Activated T-cell treated with anti-CD3 and anti-CD28 coated beads, Interleukin-2, amount 50 U/mL, for 24 hours (primary cell): ENCODE measurements at regions not wholly inside any gene's neighbourhood (a gene's known extent, or its start where the extent isn't known, plus 50 kb on each side); places are given as distances from the start of the nearest gene placed in this dataset.

Source experiments
- DNase-seq: peaks from one replicate; pipeline ENCODE4 v3.0.0-alpha.2; 2020
- H3K27ac Mint-ChIP-seq: 2 replicates; pipeline ENCODE4 v1.8.0; 2020; ENCODE audit warnings: mild to moderate bottlenecking, mixed read lengths
- H3K27me3 Mint-ChIP-seq: 2 replicates; pipeline ENCODE4 v1.8.0; 2020; ENCODE audit warnings: mixed read lengths
- H3K36me3 Mint-ChIP-seq: 2 replicates; pipeline ENCODE4 v1.8.0; 2020; ENCODE audit warnings: low read depth, mixed read lengths
- H3K4me1 Mint-ChIP-seq: 2 replicates; pipeline ENCODE4 v1.8.0; 2020; ENCODE audit warnings: low read depth, mixed read lengths
- H3K4me3 Mint-ChIP-seq: 2 replicates; pipeline ENCODE4 v1.8.0; 2020; ENCODE audit warnings: mild to moderate bottlenecking, moderate library complexity, mixed read lengths
- H3K9me3 Mint-ChIP-seq: 2 replicates; pipeline ENCODE4 v1.8.0; 2020; ENCODE audit warnings: mixed read lengths

DNA sequence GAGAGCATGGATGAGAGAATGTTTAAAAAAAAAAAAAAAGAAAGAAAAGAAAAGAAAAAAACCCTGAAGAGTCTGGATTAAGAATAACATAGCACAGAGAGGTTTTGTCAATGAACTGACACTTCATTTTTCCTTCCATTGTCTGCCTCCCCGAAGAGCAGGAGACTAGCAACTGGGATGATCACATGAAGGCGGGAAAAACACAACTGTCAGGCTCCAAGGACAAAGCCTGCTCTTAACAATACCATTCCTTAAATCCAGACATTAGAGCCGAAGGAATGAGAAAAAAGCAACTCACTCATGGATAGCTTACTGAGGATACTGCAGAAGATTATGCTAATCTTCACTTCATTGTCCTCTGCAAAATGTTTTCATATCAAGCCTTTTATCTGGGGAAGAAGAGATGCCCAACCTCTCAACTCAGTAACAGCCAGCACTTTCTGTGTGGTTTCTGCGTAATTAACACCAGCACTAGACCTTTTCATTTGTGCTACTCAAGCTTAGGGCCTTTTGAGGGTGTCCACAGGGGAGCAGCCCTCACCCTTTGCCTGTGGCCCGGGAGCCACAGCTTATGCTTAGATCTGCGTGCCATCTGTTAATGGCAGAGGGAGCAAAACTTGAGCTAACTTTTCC, 182.3 kb downstream of the BARHL2 start:
- no peak overlapping the region for H3K27ac Mint-ChIP-seq
- no peaks in the 10 kb centered on the region for H3K4me1 Mint-ChIP-seq
- no peaks in the 10 kb centered on the region for H3K9me3 Mint-ChIP-seq
- no peaks in the 10 kb centered on the region for H3K36me3 Mint-ChIP-seq
- no peak overlapping the region for H3K4me3 Mint-ChIP-seq
- DNase-seq: no peak
- peaks cover 3% of the 10 kb centered on the region for H3K27me3 Mint-ChIP-seq

GRCh38 chr1:90534116-90534515, 183.0 kb downstream of the BARHL2 start:
- Mint-ChIP-seq H3K4me1 (no peaks in the 10 kb centered on the region), H3K36me3 (no peaks in the 10 kb centered on the region), H3K27ac (no peak overlapping the region), H3K4me3 (no peak overlapping the region), H3K27me3 (peaks cover 3% of the 10 kb centered on the region), H3K9me3 (no peaks in the 10 kb centered on the region)
- no peak for DNase-seq

GRCh38 chr1:90526954-90527353, 190.1 kb downstream of the BARHL2 start:
- no peaks in the 10 kb centered on the region for H3K27me3 Mint-ChIP-seq
- H3K36me3 Mint-ChIP-seq: no peaks in the 10 kb centered on the region
- H3K4me3 Mint-ChIP-seq: no peak overlapping the region
- DNase-seq: no peak
- H3K9me3 Mint-ChIP-seq: peaks cover 1% of the 10 kb centered on the region
- no peak overlapping the region for H3K27ac Mint-ChIP-seq
- no peaks in the 10 kb centered on the region for H3K4me1 Mint-ChIP-seq

GRCh38 chr1:90522432-90522831, 194.7 kb downstream of the BARHL2 start:
- Mint-ChIP-seq H3K36me3 (no peaks in the 10 kb centered on the region), H3K9me3 (peaks cover 10% of the 10 kb centered on the region), H3K4me3 (no peak overlapping the region), H3K4me1 (no peaks in the 10 kb centered on the region), H3K27ac (no peak overlapping the region), H3K27me3 (no peaks in the 10 kb centered on the region)
- no peak for DNase-seq

DNA sequence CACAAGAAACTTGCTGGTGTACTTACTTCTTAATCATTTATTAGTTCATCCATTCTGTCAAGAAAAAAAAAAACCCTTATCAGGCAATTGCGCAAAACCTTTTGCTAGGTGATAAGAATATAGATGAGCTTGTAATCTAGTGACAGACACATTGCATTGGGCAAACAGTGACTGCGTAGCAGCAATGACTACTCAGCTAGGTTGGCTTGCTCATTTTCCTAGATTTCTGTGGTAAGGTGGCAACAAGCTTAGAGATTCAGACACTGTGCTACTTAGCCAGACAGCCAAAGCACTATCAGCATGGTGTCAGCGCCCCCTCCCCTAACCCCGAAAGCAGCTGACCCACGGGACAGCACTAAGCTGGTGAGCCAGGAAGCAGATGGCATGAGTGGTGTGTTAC, 203.1 kb downstream of the BARHL2 start:
- Mint-ChIP-seq H3K4me3 (no peak overlapping the region), H3K9me3 (peaks cover 6% of the 10 kb centered on the region), H3K27me3 (peaks cover 18% of the 10 kb centered on the region), H3K27ac (no peak overlapping the region), H3K36me3 (no peaks in the 10 kb centered on the region), H3K4me1 (no peaks in the 10 kb centered on the region)
- DNase-seq: no peak

DNA sequence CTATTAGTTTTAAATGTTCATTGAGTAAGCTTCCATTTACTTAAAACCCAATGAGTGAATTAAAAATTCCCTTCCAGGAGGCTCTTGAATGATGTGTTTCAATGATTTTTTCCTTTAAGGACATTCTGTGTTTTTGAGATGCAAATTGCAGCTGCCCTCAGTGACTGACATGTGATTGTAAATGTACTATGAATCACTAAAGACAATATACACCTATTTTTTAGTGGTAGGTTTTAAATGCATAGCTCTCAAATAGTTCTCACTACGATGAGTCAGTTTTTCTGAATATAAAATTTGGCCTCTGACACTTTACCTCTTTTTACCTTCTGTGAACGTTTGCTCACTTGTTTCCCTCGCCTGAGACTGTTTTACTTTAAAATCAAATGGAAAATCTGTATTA, 204.7 kb downstream of the BARHL2 start:
- Mint-ChIP-seq H3K36me3 (no peaks in the 10 kb centered on the region), H3K4me3 (no peak overlapping the region), H3K27me3 (peaks cover 22% of the 10 kb centered on the region), H3K9me3 (no peaks in the 10 kb centered on the region), H3K4me1 (no peaks in the 10 kb centered on the region), H3K27ac (no peak overlapping the region)
- DNase-seq: no peak

- no peak overlapping the region for H3K27ac Mint-ChIP-seq
- H3K4me1 Mint-ChIP-seq: no peaks in the 10 kb centered on the region
- H3K36me3 Mint-ChIP-seq: no peaks in the 10 kb centered on the region
- H3K27me3 Mint-ChIP-seq: peaks cover 22% of the 10 kb centered on the region
- no peaks in the 10 kb centered on the region for H3K9me3 Mint-ChIP-seq
- H3K4me3 Mint-ChIP-seq: no peak overlapping the region
- no peak for DNase-seq
These were observed 207.0 kb downstream of the BARHL2 start for GRCh38 chr1:90510143-90510542.

DNA sequence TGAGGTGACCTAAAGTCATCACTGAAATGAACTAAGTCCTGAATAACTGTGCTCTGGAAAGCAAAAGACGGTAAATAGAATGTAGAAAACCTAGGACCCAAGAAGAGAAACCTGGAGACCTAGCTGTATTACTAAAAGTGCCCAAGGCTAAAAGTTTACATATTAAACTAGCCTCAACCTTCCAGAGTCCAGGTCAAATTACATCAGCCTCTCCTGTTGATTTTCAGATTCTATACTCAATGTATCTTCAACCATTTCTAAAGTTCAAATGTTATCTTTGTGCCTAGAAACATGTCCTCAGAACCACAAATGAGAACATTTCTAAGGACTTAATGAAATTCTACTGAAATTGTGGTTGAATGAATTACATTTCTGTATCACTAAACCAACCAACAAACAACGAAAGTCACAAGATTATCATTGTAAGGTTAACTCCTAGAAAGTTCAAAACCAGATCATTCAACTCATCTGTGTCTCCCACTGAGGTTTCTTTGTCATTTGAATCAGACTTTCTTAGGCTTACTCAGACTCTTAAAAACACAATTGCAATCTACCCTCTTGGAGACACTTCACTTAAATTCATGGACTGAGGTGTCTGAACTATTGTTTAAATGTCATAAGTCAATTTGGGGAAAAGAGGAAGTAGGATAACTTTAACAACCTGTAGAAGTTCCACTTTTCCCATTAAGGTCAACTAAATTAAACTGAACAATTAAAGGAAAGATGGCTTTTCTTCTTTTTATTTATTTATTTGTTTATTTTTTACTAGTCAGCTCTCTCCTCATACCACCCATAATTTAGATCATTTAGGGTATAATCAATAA, 207.7 kb downstream of the BARHL2 start:
- H3K27me3 Mint-ChIP-seq: peaks cover 16% of the 10 kb centered on the region
- no peaks in the 10 kb centered on the region for H3K9me3 Mint-ChIP-seq
- no peaks in the 10 kb centered on the region for H3K36me3 Mint-ChIP-seq
- no peaks in the 10 kb centered on the region for H3K4me1 Mint-ChIP-seq
- H3K4me3 Mint-ChIP-seq: no peak overlapping the region
- DNase-seq: no peak
- no peak overlapping the region for H3K27ac Mint-ChIP-seq

- DNase-seq: no peak
- Mint-ChIP-seq H3K4me1 (no peaks in the 10 kb centered on the region), H3K4me3 (no peak overlapping the region), H3K27ac (no peak overlapping the region), H3K9me3 (no peaks in the 10 kb centered on the region), H3K36me3 (no peaks in the 10 kb centered on the region), H3K27me3 (peaks cover 10% of the 10 kb centered on the region)
These were observed 208.5 kb downstream of the BARHL2 start for GRCh38 chr1:90508376-90509167.

DNA sequence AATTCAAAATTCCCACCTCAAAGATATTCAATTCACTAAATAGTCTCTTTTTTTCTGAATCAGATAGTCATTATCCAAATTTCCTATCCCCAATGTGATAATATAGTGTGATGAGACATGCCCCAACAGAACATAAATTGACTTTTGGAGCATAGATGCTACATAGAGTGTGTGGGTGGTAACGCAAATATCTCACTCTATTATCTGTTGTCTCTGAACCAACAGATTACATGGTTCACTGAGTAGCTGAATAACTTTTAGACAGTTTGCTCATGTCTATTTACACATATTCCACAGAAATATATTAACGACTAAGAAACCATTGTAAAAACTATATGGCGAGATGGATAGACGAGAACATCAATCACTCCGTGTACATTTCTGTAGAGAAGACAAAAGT, 209.9 kb downstream of the BARHL2 start:
- Mint-ChIP-seq H3K9me3 (no peaks in the 10 kb centered on the region), H3K27me3 (peaks cover 5% of the 10 kb centered on the region), H3K27ac (no peak overlapping the region), H3K4me1 (no peaks in the 10 kb centered on the region), H3K36me3 (no peaks in the 10 kb centered on the region), H3K4me3 (no peak overlapping the region)
- no peak for DNase-seq

DNA sequence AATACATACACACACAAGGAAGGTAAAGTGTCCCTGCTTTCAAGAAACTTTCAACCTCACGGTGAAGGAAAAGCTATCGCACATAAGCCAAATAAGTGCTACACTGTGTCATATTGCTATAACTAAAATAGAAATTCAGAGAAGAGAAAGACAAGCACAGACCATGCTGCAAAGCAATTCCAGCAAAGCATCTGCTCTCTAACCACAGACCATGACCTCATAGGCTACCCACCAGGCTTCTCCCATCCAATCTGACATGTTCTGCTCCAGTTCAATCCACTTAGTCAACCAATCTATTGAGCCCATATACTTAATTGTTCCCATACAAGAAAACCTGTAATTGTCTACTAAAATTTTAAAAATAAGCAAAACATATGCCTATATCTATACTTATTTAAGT, 211.3 kb downstream of the BARHL2 start:
- H3K9me3 Mint-ChIP-seq: no peaks in the 10 kb centered on the region
- no peak overlapping the region for H3K4me3 Mint-ChIP-seq
- H3K27me3 Mint-ChIP-seq: peaks cover 5% of the 10 kb centered on the region

DNA sequence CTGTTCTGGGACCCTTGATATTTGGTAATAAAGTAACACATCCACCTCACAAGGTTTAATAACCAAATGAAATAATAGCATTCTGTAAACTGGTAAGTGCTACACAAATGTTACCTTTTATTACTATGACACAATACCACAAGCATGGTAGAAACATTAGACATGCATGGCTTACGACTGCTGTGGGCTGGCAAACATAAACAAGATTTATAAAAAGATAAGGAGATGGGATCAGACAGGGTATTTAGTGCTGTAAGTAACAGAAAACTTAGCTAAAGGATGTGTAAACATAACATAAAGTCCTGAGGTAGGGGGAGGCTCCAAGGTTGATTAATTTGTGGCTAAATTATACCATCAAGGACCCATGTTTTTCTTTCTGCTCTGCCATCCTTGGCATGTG, 212.6 kb downstream of the BARHL2 start:
- no peak for DNase-seq
- Mint-ChIP-seq H3K27me3 (peaks cover 5% of the 10 kb centered on the region), H3K36me3 (no peaks in the 10 kb centered on the region), H3K4me3 (no peak overlapping the region), H3K27ac (no peak overlapping the region), H3K4me1 (no peaks in the 10 kb centered on the region), H3K9me3 (no peaks in the 10 kb centered on the region)

More for the DNA sequence above, 211.3 kb downstream of the BARHL2 start:
- no peaks in the 10 kb centered on the region for H3K4me1 Mint-ChIP-seq
- H3K27ac Mint-ChIP-seq: no peak overlapping the region
- no peak for DNase-seq
- no peaks in the 10 kb centered on the region for H3K36me3 Mint-ChIP-seq

GRCh38 chr1:90502696-90503095, 214.4 kb downstream of the BARHL2 start:
- Mint-ChIP-seq H3K36me3 (no peaks in the 10 kb centered on the region), H3K4me1 (no peaks in the 10 kb centered on the region), H3K27ac (no peak overlapping the region), H3K27me3 (peaks cover 2% of the 10 kb centered on the region), H3K4me3 (no peak overlapping the region), H3K9me3 (no peaks in the 10 kb centered on the region)
- DNase-seq: no peak

GRCh38 chr1:90502194-90502593, 214.9 kb downstream of the BARHL2 start:
- Mint-ChIP-seq H3K27ac (no peak overlapping the region), H3K27me3 (peaks cover 2% of the 10 kb centered on the region), H3K4me1 (no peaks in the 10 kb centered on the region), H3K9me3 (no peaks in the 10 kb centered on the region), H3K4me3 (no peak overlapping the region), H3K36me3 (no peaks in the 10 kb centered on the region)
- DNase-seq: no peak

GRCh38 chr1:90501281-90501680, 215.8 kb downstream of the BARHL2 start:
- no peak for DNase-seq
- Mint-ChIP-seq H3K27ac (no peak overlapping the region), H3K36me3 (no peaks in the 10 kb centered on the region), H3K9me3 (no peaks in the 10 kb centered on the region), H3K27me3 (peaks cover 2% of the 10 kb centered on the region), H3K4me3 (no peak overlapping the region), H3K4me1 (no peaks in the 10 kb centered on the region)
